Endothelial cell of hepatic sinusoid (primary cell): ENCODE measurements at regions not wholly inside any gene's neighbourhood (a gene's known extent, or its start where the extent isn't known, plus 50 kb on each side); places are given as distances from the start of the nearest gene placed in this dataset.

ENCODE experiments used
- in situ Hi-C: cut with HindIII; loops from 2 replicates; pipeline ENCODE4 v1.10.0; 2017; ENCODE audit warnings: low sequenced_read_pairs

DNA sequence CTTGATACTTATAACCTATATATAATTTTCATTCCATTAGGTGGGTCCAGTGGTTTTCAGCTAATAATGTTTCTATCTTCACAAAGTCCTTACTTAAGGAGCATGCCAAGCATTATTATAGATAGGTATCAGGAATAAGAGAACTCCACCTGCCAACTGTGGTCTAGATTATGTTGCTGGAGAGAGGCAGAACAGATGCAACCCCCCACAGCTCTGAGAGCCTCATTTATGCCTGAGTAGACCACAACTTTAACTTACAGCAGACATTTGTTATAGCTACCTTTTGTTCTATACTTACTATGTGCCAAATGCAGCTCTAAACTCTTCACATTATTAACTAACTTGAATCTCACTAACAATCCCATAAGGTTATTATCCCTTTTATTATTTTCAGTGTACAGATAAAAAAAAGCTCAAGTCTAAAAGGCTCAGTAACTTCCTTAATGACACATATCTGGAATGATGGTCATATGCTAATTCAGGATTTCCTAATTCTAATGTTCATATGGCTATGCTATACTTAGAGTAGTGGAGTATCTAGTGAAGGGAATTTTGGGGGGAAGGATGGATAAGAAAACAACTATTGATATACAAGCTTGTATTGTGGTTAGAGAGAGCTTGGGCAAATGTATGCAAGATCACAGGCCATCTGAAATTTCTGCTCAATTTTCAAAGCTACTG is 119.1 kb upstream of the RND3 start:
- in situ Hi-C loops, result no loop called here

DNA sequence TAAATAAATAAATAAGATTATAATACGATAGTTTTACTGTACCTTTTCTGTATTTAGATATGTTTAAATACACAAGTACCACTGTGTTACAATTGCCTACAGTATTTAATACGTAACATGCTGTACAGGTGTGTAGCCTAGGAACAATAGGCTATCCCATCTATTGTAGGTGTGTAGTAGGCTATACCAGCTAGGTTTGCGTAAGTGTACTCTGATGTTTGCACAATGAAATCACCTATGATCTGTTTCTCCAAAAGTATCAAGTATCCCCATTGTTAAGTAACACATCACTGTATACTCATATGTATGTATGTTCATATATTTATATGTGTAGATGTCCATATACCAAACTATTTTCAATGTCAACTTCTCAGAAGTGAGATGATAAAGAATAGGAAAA is 118.2 kb upstream of the RND3 start:
- in situ Hi-C loops, result no loop called here

DNA sequence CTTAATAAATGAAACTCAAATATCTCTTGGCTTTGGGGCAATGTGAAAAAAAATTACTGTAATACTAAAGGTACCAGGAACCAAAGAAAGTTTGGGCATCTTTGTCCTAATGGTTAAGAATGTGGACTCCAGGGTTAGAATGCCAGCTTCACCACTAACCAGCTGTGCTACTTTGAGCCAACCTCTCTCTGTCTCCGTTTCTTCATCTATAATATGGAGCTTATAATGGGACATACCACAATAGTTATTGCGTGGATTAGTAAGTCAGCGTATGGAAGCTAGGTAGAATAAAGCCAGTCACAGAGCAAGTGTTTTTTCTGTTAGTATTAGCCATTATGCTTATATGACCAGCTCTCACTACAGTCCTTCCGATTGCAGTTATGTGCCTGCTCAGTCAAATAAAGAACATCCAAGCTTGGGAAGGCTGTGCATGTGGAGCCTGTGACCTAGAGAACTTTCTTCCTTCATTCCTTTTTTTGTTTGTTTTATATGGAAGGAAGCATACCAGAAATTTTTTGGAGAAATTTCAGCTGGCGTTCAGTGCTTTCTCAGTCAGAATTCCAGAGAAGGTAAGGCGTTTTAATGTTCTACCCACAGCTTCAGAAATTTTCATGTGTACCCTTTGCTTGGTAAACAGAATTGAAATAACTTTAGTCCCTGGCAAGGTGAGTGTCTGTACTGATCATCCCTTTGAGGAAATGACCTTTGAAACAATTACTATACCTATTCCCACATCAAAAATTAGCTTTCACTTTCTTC is 114.0 kb upstream of the RND3 start:
- in situ Hi-C loops, result no loop called here

DNA sequence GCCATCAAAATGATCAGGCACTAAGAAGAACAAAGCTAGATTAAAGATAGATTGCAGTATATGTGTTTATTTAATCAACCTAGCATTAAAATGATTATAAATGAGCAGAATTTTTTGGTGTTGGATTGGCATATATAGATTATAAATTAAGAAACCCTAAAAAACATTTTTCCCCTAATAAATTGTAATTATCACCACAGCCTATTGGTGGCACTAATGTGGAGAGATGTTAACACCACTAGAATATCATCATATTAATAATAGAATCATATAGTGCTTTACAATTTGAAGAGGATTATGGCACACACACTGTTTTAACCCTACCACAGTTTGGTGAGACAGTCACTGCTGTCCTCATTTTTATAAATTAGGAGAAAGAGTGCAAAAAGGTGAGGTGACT is 112.4 kb upstream of the RND3 start:
- in situ Hi-C loops, result no loop called here

DNA sequence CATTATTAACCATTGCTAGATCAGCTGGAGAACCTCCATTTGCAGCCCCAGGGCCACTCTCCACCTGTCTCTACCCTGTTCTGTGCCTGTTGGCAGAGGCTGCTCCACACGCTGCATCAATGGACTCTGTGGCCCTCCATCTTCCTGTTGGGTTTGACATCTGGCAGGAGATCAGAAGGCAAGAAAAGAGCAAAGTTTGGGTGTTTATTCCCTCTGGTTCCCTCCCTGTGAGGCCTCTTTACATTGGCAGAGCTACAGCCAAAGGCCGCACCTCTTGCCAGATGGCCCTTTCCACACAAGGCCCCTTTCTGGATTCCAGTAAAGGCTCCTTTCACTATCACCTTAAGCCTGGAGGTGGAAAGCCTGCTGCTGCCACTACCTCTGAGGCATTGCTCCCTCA is 110.9 kb upstream of the RND3 start:
- in situ Hi-C loops, result no loop called here

DNA sequence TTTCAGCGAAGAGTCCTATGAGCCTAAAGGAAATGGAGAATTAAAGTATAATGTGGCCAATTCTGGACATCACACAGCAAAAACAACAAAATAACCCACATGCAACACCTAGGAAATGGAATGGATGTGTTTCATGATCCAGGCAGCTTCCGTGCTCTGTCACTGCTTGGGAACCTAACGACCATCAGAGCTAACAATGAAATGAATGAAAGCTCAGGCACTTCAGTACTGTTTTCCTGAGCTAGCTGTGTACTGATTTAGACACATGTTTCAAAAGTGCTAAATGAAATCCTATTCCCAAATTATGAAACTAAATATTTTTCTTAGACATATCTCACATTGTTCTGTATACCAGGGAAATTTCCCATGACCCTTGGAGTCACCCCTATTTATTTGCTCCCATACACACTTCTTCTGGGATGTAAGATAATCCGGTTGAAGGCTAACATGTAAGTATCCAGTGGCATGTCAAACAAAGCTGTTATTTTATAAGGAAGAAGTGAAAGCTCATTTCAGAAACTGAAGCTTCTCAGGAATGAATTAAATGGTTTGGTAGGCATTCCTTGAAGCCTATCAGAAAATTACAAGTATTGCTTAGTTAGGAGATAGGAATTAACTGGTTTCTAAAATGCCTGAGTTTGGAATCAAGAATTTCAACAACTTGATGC is 108.5 kb upstream of the RND3 start:
- in situ Hi-C loops, result no loop called here

DNA sequence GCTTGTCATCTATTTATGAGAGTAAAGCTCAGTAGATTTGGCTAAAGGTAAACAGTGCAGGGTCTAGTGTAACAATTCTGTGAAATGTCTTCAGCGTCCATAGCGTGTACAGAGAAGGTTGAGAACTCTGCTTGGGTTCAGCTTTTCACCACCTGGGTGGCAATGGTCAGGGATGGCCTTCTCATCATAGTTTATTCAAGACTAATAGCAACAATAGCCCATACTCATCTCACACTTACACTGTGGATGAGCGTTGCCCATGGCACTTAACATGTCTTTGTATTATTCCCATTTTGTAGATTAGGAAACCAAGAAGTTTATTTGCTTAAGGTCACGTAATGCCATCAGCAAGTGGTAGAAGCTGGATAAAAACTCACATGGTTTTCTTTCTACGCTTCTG is 106.8 kb upstream of the RND3 start:
- in situ Hi-C loops, result no loop called here

DNA sequence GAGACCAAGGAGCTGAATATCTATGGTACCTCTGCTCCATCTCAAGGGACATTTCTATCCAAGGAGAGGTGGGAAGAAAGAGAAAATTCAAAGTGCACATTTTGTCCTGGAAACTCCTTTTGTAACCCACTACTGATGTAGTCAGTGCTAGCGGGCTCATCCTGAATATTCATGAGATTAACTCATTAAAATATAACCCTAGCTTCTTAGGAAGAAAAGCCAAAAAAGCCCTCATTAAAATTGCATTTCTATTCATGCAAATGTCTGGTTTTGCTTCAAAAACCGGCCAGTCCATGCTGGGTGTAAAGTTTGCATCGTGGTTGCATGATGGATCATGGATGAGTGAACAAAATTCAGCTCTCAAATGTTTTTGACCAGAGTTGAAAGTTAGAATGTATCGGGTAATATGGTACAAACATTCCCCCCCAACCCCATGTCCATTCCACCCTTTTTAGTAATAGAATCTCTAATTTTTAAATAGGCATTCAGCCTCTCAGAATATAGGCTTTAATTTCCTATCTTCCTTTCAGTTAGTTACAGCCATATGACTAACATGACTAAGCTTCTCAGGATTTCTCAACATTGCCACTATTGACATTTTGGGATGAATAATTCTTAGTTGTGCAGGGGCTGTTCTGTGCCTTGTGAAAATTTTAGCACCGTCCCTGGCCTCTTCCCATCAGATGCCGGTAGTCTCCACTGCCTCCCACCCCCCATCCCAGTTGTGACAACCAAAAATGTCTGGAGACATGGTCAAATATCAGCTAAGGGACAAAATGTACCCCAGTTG is 104.2 kb upstream of the RND3 start:
- in situ Hi-C loops, result no loop called here

DNA sequence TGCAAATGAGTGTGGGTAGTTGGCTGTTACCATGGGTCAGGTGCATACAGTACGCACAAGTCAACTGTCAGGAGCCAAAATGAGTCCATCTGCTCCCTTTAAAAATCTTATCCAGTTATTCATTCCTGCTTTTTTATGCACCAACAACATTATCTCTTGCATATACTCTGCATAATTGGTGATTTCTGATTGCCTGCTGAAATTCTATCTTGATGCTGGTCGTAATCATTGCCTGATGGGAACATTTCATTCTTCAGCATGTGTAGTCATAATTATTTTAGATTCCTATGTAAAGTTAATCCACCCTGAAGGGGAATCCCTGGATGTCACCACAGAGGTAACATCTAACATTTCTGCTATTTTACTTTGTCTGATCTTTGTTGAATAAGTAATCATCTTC is 102.2 kb upstream of the RND3 start:
- in situ Hi-C loops, result no loop called here

DNA sequence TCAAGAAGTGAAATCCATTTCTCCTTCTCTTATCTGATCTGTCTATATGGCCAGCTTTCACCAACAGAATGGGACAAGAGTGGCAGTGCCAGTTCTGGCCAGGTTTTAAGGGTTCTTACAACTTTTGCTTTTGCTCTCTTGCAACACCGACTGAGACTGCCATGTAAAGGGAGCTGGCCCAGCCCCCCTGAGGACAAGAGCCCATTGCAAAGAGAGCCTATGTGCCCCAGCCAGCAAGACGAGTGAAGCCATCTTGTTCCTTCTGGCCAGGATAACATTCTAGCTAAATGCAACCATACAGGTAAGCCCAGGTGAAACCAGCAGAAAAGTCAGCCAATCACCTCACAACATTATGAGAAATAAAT is 101.0 kb upstream of the RND3 start:
- in situ Hi-C loops, result no loop called here

DNA sequence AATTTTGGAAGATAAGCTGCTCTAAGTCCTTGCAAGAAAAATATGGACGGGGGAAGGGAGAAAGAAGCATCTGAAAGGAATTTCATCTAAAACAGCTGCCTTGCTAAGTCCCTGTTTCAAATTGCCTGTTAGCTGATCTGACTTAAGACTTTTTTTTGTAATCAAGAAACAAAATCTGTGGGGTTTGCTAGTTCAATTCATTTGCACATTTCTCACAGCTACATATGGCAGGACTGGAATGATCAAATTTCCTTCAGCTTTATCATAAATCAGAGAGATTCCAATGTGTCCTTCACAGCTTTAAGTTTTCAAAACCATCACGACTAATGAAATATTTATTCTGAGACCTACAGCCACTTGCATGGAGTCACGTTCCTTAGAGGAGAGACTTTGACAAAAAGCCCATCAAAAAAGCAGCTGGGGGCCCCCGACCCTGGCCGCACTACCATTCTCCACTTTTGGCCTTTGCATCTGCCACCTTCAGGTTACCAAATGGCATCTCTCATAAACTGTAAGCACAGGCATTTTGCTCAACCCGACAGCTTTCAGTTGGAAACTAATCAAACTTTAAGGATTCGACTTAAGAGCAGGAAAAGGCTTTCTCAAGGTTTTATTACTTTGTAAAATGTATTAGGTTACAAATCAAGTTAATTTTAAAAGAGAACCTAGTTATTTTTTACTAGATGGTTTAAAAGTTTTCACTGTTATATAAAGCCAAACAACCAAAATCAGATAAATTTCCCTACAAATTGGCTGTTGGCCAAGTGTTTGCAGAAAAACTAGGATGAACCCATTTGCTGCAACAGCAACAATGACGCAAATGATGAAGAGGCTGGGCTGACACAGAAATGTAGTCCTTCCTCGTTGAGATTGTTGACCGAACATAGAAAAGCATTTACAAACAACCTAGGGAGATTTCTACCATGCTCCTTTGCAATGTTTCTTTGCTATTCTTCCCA is 100.4 kb upstream of the RND3 start:
- in situ Hi-C loops, result no loop called here

DNA sequence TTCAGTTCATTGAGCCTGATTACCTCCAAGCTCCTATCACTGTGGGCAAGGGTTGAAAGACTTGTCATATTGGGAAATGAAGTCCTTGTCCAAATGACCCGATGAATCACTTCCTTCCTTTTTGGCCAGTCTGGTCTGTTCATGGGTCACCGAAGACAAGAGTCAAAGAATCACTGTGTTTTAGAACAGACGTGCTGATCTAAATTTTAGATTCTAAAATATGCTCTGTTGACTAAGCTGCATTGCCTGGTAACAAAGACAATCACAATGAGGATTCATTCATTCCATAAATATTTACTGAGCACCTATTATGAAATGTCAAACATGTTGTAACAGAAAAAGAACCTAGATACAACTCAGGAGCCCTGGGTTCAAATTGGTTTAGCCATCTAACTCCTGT is 99.4 kb upstream of the RND3 start:
- in situ Hi-C loops, result no loop called here

DNA sequence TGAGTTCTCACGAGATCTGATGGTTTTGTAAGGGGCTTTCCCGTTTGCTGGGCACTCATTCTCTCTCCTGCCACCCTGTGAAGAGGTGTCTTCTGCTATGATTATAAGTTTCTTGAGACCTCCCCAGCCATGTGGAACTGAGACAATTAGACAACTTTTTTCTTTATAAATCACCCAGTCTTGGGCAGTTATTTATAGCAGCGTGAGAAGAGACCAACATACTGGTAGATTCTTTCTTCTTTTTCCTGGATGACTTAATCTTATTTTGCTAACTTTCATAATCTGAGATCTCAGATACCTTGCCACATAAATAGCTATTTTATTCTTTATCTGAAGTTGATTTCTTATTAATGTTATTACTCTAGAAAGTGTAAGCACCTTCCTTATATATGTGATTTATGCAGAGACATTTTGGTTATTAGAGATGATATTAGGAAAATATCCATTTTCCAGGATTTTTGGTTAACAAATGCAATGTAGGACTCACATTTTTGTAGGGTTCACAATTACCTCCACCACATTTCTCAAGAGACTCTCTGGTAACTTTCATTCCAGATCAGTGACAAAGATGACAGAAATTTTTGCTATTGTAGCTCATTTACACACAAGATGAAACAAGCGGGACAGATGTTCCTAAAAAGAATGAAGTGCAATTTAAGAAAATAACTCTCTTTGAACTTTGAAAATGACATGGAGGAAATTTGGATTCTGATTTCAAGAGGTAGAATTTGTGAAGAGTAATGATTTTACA is 97.9 kb upstream of the RND3 start:
- in situ Hi-C loops, result no loop called here

DNA sequence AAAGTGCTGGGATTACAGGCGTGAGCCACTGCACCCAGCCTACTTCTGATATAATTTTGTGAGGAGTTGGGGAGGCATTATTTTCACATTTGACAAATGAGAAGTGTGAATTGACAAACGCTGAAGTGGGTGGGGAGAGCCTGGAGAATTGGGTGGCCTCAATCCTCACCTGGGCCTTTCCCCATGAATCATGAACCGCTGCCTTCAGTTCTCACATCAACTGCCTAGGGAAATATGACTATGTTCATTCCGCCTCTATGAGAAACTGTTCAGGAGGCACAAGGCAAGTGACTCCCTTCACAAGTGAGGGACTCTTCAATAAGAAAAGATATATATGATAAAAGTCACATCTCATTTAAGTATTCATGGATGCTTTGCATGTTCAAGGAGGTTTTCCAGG is 96.6 kb upstream of the RND3 start:
- in situ Hi-C loops, result no loop called here

DNA sequence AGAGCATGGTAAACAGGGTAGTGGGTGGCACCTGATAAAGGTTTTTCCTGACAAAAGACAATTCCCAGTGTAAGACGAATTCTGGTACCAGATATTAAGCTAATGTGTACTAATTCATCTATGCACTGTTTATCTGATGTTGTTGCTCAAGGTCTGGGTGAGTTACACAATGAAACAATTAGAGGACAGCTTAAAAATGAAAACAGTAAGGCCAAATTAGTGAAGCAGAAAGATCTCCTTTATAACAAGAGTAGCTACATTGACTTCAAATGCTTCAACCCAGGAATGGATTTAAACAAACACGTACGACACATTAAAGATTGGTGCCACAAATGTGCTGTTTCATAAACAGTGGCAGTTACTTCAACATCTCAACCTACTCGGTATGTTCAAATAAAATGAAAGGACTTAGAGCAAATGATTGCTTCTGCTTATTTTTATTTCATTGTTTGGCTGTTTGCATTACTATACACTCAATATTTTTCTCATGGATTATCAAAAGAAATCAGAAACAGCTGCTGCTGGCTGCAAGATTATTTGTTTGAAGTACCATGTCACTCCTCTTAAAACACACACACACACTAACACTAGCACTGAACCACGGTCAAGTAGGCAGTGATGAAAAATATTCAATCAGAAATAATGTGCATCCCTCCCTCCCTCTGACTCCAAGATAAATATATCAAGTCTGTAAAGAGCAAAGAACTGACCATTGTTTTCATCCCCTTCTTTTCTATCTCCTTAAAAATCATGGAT is 94.4 kb upstream of the RND3 start:
- in situ Hi-C loops, result no loop called here

DNA sequence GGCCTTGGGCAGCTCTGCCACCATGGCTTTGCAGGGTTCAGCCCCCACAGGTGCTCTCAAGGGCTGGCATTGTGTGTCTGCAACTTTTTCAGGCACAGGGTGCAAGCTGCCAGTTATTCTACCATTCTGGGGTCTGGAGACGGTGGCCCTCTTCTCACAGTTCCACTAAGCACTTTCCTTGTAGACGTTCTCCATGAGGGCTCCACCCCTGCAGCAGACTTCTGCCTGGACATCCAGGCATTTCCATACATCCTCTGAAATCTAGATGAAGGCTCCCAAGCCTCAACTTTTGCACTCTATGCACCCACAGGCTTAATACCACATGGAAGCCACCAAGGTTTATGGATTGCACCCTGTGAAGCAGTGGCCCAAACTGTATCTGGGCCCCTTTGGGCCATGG is 91.0 kb upstream of the RND3 start:
- in situ Hi-C loops, result no loop called here

DNA sequence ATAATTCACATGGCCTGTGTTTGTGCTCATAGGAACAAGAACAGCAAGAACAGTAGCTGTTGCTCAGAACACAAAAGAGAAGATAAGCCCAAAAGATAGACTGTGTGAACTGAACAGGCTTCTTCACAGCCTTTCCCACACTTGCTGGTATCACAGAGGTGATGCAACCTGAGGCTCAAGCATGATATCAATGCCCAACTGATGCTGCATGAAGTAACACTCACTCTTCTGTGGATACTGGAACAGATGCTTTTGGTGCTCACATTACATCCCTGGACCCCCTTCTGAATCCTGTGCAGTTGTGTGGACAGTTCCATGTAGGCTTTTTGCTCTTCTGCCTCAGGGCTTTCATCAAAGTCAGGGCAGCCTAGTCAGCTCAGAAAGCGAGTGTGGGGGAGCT is 88.4 kb upstream of the RND3 start:
- in situ Hi-C loops, result no loop called here

DNA sequence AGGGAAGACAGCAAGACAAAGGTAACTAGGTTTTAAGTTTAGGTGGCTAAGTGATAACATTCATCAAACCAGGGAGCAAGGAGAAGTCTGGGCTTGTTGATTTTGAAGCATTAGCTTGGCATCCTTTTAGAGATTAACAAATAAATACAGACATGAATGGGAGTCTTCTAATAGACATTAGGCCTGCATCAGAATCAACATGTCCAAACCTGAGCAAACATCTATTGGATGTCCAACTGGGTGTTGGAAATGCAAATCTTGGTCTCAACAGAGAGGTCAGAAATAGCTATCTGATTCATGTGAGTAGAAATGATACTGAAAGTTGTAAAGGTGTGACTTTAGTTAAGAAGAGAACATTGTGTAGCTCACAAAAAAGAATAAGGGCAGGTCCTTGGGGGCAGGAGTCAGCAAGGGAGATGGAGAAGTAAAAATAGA is 85.5 kb upstream of the RND3 start:
- in situ Hi-C loops, result no loop called here

DNA sequence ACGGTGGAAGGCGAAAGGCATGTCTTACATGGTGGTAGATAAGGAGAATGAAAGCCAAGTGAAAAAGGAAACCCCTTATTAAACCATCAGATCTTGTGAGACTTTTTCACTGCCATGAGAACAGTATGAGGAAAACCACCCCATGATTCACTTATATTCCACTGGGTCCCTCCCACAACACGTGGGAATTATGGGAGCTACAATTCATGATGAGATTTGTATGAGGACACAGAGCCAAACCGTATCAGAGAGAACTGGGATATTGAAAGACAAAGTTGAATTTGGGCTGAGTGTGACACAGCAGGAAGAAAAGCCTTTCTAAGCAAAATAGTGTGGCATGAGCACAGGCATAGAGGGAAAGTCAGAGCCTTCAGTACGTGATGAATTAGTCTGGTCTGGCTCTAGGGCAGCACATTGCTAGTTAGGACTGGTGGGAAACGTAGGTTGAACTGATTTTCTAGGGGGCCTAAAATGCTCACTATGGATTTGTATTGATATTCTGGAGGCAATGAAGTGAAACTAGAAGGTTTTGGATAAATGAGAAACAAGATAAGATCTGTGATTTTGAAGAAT is 84.8 kb upstream of the RND3 start:
- in situ Hi-C loops, result no loop called here
